IMR-90 (cell line): ENCODE measurements at regions not wholly inside any gene's neighbourhood (a gene's known extent, or its start where the extent isn't known, plus 50 kb on each side); places are given as distances from the start of the nearest gene placed in this dataset.

Experiments
- ATAC-seq: fragments of 200-7000 bp; cut with Tn5 transposase; 2 replicates; pipeline ENCODE4 v1.9.1; 2020; ENCODE audit warnings: low read depth, mild to moderate bottlenecking, moderate library complexity
- BruUV-seq: library from RNA; stranded (reverse); fragments of 400-500 nt; replicated peaks from 2 replicates; lab custom pipeline; 2021; lab: Mats Ljungman, UMichigan
- CTCF ChIA-PET: fragments of 300-600 bp; formaldehyde crosslinking; extraction: SDS; loops from one replicate; lab custom pipeline; 2021; ENCODE audit warnings: antibody characterized with exemption; lab: Yijun Ruan, JAX
- POLR2A ChIA-PET: fragments of 300-600 bp; sonication (Branson Sonifier 250); formaldehyde crosslinking; loops from one replicate; lab custom pipeline; 2022; ENCODE audit warnings: antibody characterized with exemption; ENCODE audit not compliant: unreplicated experiment; lab: Charles Lee
- DNase-seq: peaks from one replicate; pipeline ENCODE4 v3.0.0; 2013
- H2AFZ ChIP-seq: replicated peaks from 2 replicates; pipeline ENCODE3; 2013; ENCODE audit warnings: low read length, mild to moderate bottlenecking; ENCODE audit not compliant: poor library complexity
- H2AK5ac ChIP-seq: 2 replicates; pipeline ENCODE4 v1.6.1; 2013; ENCODE audit warnings: low read depth, low read length, inconsistent platforms
- H2AK9ac ChIP-seq: replicated peaks from 2 replicates; pipeline ENCODE3; 2013; ENCODE audit warnings: mild to moderate bottlenecking, low read depth, low read length, moderate library complexity; ENCODE audit not compliant: poor library complexity
- H2BK120ac ChIP-seq: 2 replicates; pipeline ENCODE4 v1.6.1; 2013; ENCODE audit warnings: low read depth, low read length, inconsistent platforms
- H2BK15ac ChIP-seq: 3 replicates; pipeline ENCODE4 v1.6.1; 2013; ENCODE audit warnings: low read depth, low read length, inconsistent platforms
- H2BK20ac ChIP-seq: 2 replicates; pipeline ENCODE4 v1.6.1; 2013; ENCODE audit warnings: low read depth, mild to moderate bottlenecking, inconsistent platforms, low read length, moderate library complexity
- H2BK5ac ChIP-seq: 2 replicates; pipeline ENCODE4 v1.6.1; 2013; ENCODE audit warnings: mild to moderate bottlenecking, low read depth, low read length, inconsistent platforms; ENCODE audit not compliant: poor library complexity, severe bottlenecking
- H3K14ac ChIP-seq: replicated peaks from 2 replicates; pipeline ENCODE4 v1.6.1; 2013; ENCODE audit warnings: low read depth, low read length, inconsistent platforms
- H3K18ac ChIP-seq: 2 replicates; pipeline ENCODE4 v1.6.1; 2013; ENCODE audit warnings: low read depth, low read length, control low read depth
- H3K23ac ChIP-seq: 2 replicates; pipeline ENCODE4 v1.6.1; 2013; ENCODE audit warnings: low read depth, low read length, inconsistent platforms
- H3K27ac ChIP-seq: 2 replicates; pipeline ENCODE4 v1.5.1; 2013; ENCODE audit warnings: mild to moderate bottlenecking, control low read depth, low read length; ENCODE audit not compliant: insufficient read depth
- H3K27me3 ChIP-seq: 2 replicates; pipeline ENCODE4 v1.6.1; 2013; ENCODE audit warnings: low read length; ENCODE audit not compliant: control insufficient read depth, insufficient read depth
- H3K36me3 ChIP-seq: 2 replicates; pipeline ENCODE4 v1.6.1; 2013; ENCODE audit warnings: low read length, mixed read lengths; ENCODE audit not compliant: control insufficient read depth, insufficient read depth
- H3K4ac ChIP-seq: 2 replicates; pipeline ENCODE4 v1.6.1; 2013; ENCODE audit warnings: low read depth, low read length, inconsistent platforms
- H3K4me1 ChIP-seq: 2 replicates; pipeline ENCODE4 v1.6.1; 2013; ENCODE audit warnings: low read length, mixed read lengths; ENCODE audit not compliant: control insufficient read depth, insufficient read depth
- H3K4me2 ChIP-seq: 2 replicates; pipeline ENCODE4 v1.6.1; 2013; ENCODE audit warnings: low read depth, mild to moderate bottlenecking, control low read depth, low read length, moderate library complexity
- H3K4me3 ChIP-seq: 2 replicates; pipeline ENCODE4 v1.5.1; 2013; ENCODE audit warnings: low read depth, mild to moderate bottlenecking, control low read depth, low read length, moderate library complexity; ENCODE audit not compliant: insufficient read depth
- H3K56ac ChIP-seq: 2 replicates; pipeline ENCODE4 v1.6.1; 2013; ENCODE audit warnings: low read length, inconsistent platforms; ENCODE audit not compliant: insufficient read depth; ENCODE audit errors: extremely low read depth
- H3K79me1 ChIP-seq, 2 experiments: 2 replicates each; pipeline ENCODE4 v1.6.1; 2013; ENCODE audit warnings: low read length in 2 of 2, inconsistent platforms in 1 of 2, low read depth in 1 of 2
- H3K9ac ChIP-seq: 2 replicates; pipeline ENCODE4 v1.6.1; 2013; ENCODE audit warnings: low read depth, low read length, control low read depth
- H3K9me1 ChIP-seq: 2 replicates; pipeline ENCODE4 v1.6.1; 2013; ENCODE audit warnings: low read length, inconsistent platforms; ENCODE audit not compliant: insufficient read depth
- H3K9me3 ChIP-seq: 2 replicates; pipeline ENCODE4 v1.6.1; 2013; ENCODE audit warnings: low read length; ENCODE audit not compliant: control insufficient read depth, insufficient read depth
- H4K20me1 ChIP-seq: 2 replicates; pipeline ENCODE4 v1.6.1; 2013; ENCODE audit warnings: low read length, inconsistent platforms; ENCODE audit not compliant: insufficient read depth
- H4K5ac ChIP-seq: 2 replicates; pipeline ENCODE4 v1.6.1; 2013; ENCODE audit warnings: mild to moderate bottlenecking, low read depth, low read length, control low read depth
- H4K8ac ChIP-seq, 2 experiments: 2 replicates each; pipeline ENCODE4 v1.6.1; 2013; ENCODE audit warnings: low read depth in 2 of 2, low read length in 2 of 2, control low read depth in 1 of 2, inconsistent platforms in 1 of 2
- H4K91ac ChIP-seq: 2 replicates; pipeline ENCODE4 v1.6.1; 2013; ENCODE audit warnings: low read depth, low read length, inconsistent platforms; ENCODE audit not compliant: insufficient read depth
- CEBPB ChIP-seq: IDR thresholded peaks from 2 replicates; pipeline ENCODE4 v1.6.1; 2012; ENCODE audit warnings: low read depth, low read length, improper control_type of control experiment
- CHD1 ChIP-seq: IDR thresholded peaks from 2 replicates; pipeline ENCODE4 v1.6.1; 2012; ENCODE audit warnings: low read depth, low read length, improper control_type of control experiment
- MAZ ChIP-seq: IDR thresholded peaks from 2 replicates; pipeline ENCODE4 v1.6.1; 2012; ENCODE audit warnings: low read depth, mild to moderate bottlenecking, low read length, improper control_type of control experiment, moderate library complexity, borderline replicate concordance
- NFE2L2 ChIP-seq: fragments of 150-350 bp; IDR thresholded peaks from 2 replicates; pipeline ENCODE4 v1.6.1; 2016; ENCODE audit warnings: low read depth, mild to moderate bottlenecking, low read length
- RAD21 ChIP-seq: IDR thresholded peaks from 2 replicates; pipeline ENCODE4 v1.6.1; 2012; ENCODE audit warnings: low read length, improper control_type of control experiment
- RCOR1 ChIP-seq: IDR thresholded peaks from 2 replicates; pipeline ENCODE4 v1.6.1; 2012; ENCODE audit warnings: mild to moderate bottlenecking, low read length, improper control_type of control experiment; ENCODE audit not compliant: insufficient replicate concordance
- whole genome bisulfite sequencing, 2 experiments: methylation state at CpG; one replicate each; pipeline versions ENCODE4 v1.1.5 to v1.1.7; 2013; ENCODE audit warnings: missing lambda C conversion rate in 2 of 2; ENCODE audit not compliant: insufficient read length in 1 of 2; ENCODE audit errors: extremely low coverage in 2 of 2; 5-methylcytosine and 5-hydroxymethylcytosine counted together
- dilution Hi-C: fragments of 300-500 bp; cut with HindIII; formaldehyde crosslinking; loops from one replicate; pipeline ENCODE4 v1.14.3; 2018; ENCODE audit warnings: low sequenced_read_pairs; ENCODE audit not compliant: unreplicated experiment
- in situ Hi-C: fragments of 300-500 bp; cut with MboI; formaldehyde crosslinking; loops from 3 replicates; pipeline ENCODE4 v1.14.3; 2019; ENCODE audit warnings: low sequenced_read_pairs, inconsistent platforms, mixed read lengths
- intact Hi-C: fragments of 100-400 bp; cut with micrococcal nuclease; formaldehyde crosslinking; loops from 2 replicates; pipeline ENCODE4 v1.10.0; 2022

DNA sequence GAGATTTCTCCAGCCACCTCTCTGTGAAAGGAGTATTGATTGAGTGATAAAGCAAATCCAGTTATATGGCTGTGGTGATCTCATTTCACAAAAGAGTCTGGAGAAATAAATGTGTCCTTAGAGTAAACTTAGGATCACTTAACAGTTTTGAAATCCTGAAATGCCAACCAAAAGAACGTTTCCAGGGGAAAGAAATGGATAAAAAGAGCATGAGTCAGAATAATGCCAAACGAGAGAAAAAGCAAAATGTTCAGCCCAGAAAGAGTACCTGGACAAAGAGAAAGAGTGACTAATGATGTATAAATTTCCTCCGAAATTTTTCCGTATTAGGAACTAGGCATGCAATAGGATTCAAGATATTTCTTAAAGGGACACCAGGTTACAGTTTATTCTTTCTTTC, 463.1 kb upstream of the CDH10 start:
- Histone ChIP-seq H3K79me1 (no peaks in the 10 kb centered on the region), H3K9me1 (no peaks in the 10 kb centered on the region), H4K8ac (no peak overlapping the region), H3K9me3 (no peaks in the 10 kb centered on the region; the same call in 1 of the 2 replicates), H2BK15ac (no peak overlapping the region), H2AK5ac (no peak overlapping the region), H3K14ac (no peak overlapping the region), H3K23ac (no peak overlapping the region), H3K4me3 (no peak overlapping the region), H3K27ac (no peak overlapping the region), H3K4ac (no peak overlapping the region), H3K9ac (no peak overlapping the region), H3K18ac (no peak overlapping the region), H2BK120ac (no peak overlapping the region), H2BK20ac (no peak overlapping the region), H4K91ac (no peak overlapping the region), H3K4me2 (no peak overlapping the region), H2AK9ac (no peak overlapping the region), H2BK5ac (no peak overlapping the region), H2AFZ (no peak overlapping the region), H4K20me1 (no peaks in the 10 kb centered on the region), H3K4me1 (no peaks in the 10 kb centered on the region), H3K27me3 (no peaks in the 10 kb centered on the region), H4K5ac (no peak overlapping the region), H3K56ac (no peak overlapping the region), H3K36me3 (no peaks in the 10 kb centered on the region)
- intact Hi-C loops (no loop called here), in situ Hi-C loops (no loop called here), dilution Hi-C loops (no loop called here)
- TF ChIP-seq MAZ (no peak), NFE2L2 (no peak), RCOR1 (no peak), RAD21 (no peak), CHD1 (no peak), CEBPB (no peak)
- DNase-seq = no peak
- no TSS peak for BruUV-seq
- WGBS, 2 experiments = 0% methylated on average over 2 of the region's 4 CpGs; no CpG with 5 or more reads in 1 of the 2 experiments
- ChIA-PET CTCF (no interaction called here), POLR2A (no interaction called here)
- ATAC-seq = no peak
